Breast epithelium (tissue), 3 donors: ENCODE measurements at regions not wholly inside any gene's neighbourhood (a gene's known extent, or its start where the extent isn't known, plus 50 kb on each side); places are given as distances from the start of the nearest gene placed in this dataset.

Experiments used
- POLR2A ChIP-seq: fragments of 450-650 bp; IDR thresholded peaks from one replicate; pipeline ENCODE4 v1.6.1; 2016; ENCODE audit warnings: antibody characterized with exemption, mild to moderate bottlenecking, moderate library complexity
- TF ChIP-seq, protein P1 (sequence below), 3 donors: fragments of 450-650 bp; IDR thresholded peaks; one replicate each; pipeline ENCODE4 v1.5.1; 2016 to 2017; ENCODE audit warnings: antibody characterized with exemption in 3 of 3, mild to moderate bottlenecking in 3 of 3, moderate library complexity in 3 of 3

DNA sequence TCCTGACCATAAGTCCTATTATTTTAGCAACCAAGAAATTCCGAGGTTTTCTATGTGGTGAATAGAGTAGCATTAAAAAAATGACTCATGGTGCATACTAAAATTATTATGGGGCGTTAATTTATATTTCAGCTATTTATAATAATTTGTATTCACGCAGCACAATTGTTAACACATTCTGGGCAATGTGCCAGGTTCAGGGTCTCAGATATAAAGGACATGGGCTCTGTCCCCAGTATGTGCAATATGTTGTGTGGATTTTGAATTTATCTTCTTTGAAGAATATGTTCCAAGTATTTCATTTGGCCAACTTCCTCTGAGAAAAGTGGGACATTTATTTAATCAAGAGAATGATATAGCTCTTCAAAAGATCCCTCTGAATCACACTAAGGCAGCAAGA is 1434.7 kb upstream of the PRR20A start:
- TF ChIP-seq, protein P1, sequence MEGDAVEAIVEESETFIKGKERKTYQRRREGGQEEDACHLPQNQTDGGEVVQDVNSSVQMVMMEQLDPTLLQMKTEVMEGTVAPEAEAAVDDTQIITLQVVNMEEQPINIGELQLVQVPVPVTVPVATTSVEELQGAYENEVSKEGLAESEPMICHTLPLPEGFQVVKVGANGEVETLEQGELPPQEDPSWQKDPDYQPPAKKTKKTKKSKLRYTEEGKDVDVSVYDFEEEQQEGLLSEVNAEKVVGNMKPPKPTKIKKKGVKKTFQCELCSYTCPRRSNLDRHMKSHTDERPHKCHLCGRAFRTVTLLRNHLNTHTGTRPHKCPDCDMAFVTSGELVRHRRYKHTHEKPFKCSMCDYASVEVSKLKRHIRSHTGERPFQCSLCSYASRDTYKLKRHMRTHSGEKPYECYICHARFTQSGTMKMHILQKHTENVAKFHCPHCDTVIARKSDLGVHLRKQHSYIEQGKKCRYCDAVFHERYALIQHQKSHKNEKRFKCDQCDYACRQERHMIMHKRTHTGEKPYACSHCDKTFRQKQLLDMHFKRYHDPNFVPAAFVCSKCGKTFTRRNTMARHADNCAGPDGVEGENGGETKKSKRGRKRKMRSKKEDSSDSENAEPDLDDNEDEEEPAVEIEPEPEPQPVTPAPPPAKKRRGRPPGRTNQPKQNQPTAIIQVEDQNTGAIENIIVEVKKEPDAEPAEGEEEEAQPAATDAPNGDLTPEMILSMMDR (IDR thresholded peaks at IDR 0.05): no peak
- TF ChIP-seq POLR2A: no peak
